ENCODE measurements at regions not wholly inside any gene's neighbourhood (a gene's known extent, or its start where the extent isn't known, plus 50 kb on each side); places are given as distances from the start of the nearest gene placed in this dataset.

- no peak for ATAC-seq
- no peaks in the 10 kb centered on the region for H3K4me1 ChIP-seq
- no peaks in the 10 kb centered on the region for H3K9me3 ChIP-seq
- no peak for DNase-seq (ENCODE audit: low read depth in 1 of 2, low spot score in 1 of 2)
- H3K4me3 ChIP-seq, result no peak overlapping the region
- TF ChIP-seq KDM1A (IDR thresholded peaks at IDR 0.05; ENCODE audit: low read depth) (no peak), BHLHE40 (IDR thresholded peaks at IDR 0.05; ENCODE audit: low read depth, low read length) (no peak), RARB (CRISPR knock-in tag; IDR thresholded peaks at IDR 0.05) (no peak), POLR2A (IDR thresholded peaks at IDR 0.05; ENCODE audit: low read length) (no peak), FOXS1 (CRISPR knock-in tag; IDR thresholded peaks at IDR 0.05) (no peak), REST (IDR thresholded peaks at IDR 0.05) (no peak), FOSL2 (IDR thresholded peaks at IDR 0.05) (no peak), FOSL2 (CRISPR knock-in tag; IDR thresholded peaks at IDR 0.05) (no peak), HOXB13 (CRISPR knock-in tag; IDR thresholded peaks at IDR 0.05; ENCODE audit: low read depth) (no peak), ZC3H11A (IDR thresholded peaks at IDR 0.05) (no peak), CEBPB (IDR thresholded peaks at IDR 0.05) (no peak), ZNF302 (CRISPR knock-in tag; IDR thresholded peaks at IDR 0.05) (no peak), ZSCAN20 (CRISPR knock-in tag; IDR thresholded peaks at IDR 0.05) (no peak), CTCF (IDR thresholded peaks at IDR 0.05) (no peak), RNF2 (IDR thresholded peaks at IDR 0.05; ENCODE audit: borderline replicate concordance, low read depth) (no peak), RCOR1 (IDR thresholded peaks at IDR 0.05; ENCODE audit: low read depth, low read length) (no peak), HEYL (CRISPR knock-in tag; IDR thresholded peaks at IDR 0.05) (no peak), FOSB (CRISPR knock-in tag; IDR thresholded peaks at IDR 0.05) (no peak), MAX (IDR thresholded peaks at IDR 0.05) (no peak), HOXA7 (CRISPR knock-in tag; IDR thresholded peaks at IDR 0.05) (no peak), E2F6 (IDR thresholded peaks at IDR 0.05; ENCODE audit: borderline replicate concordance, low read depth) (no peak)
- ChIA-PET POLR2A (no interaction called here), CTCF (interaction anchor here (0.6 to 1.0 kb wide), 2 partner anchors 13 to 16 kb away, joined by 3 read pairs; no protein-coding TSS in a partner anchor)
- no peak for FAIRE-seq
- 24% methylated on average over 6 of the region's 6 CpGs for WGBS (ENCODE audit: missing lambda C conversion rate)
- H3K4me2 ChIP-seq, result no peak overlapping the region
- no peak overlapping the region for H3K27ac ChIP-seq
These were observed 105.7 kb downstream of the RNASET2 start for GRCh38 chr6:166850677-166851076.

GRCh38 chr6:166849749-166850183, 106.6 kb downstream of the RNASET2 start:
- CTCF ChIA-PET, result interaction anchor here (0.5 to 1.6 kb wide), 3 partner anchors 10 to 18 kb away, joined by 3 to 5 read pairs (median 3); no protein-coding TSS in a partner anchor
- POLR2A ChIA-PET, result no interaction called here
- no peak for FAIRE-seq
- no peak for ATAC-seq
- Histone ChIP-seq H3K4me3 (no peak overlapping the region), H3K27ac (no peak overlapping the region), H3K9me3 (no peaks in the 10 kb centered on the region), H3K4me1 (no peaks in the 10 kb centered on the region), H3K4me2 (no peak overlapping the region)
- WGBS (ENCODE audit: missing lambda C conversion rate), result 50% methylated on average over 11 of the region's 15 CpGs
- no peak for DNase-seq (ENCODE audit: low read depth in 1 of 2, low spot score in 1 of 2)
- TF ChIP-seq NFE2L2 (conservative IDR thresholded peaks at IDR 0.05; ENCODE audit: low read length), result no peak
- TF ChIP-seq KDM5A (IDR thresholded peaks at IDR 0.05), result no peak
- no peak for TF ChIP-seq REST (IDR thresholded peaks at IDR 0.05)
- TF ChIP-seq BCL3 (IDR thresholded peaks at IDR 0.05), result no peak
- no peak for TF ChIP-seq JUNB (IDR thresholded peaks at IDR 0.05)
- TF ChIP-seq RAD21 (conservative IDR thresholded peaks at IDR 0.05 in 1 of 2, IDR thresholded peaks at IDR 0.05 in 1 of 2), result no peak
- no peak for TF ChIP-seq PHF8 (IDR thresholded peaks at IDR 0.05; ENCODE audit: borderline replicate concordance, low read depth)

Data from A549 (cell line).